WTC11 (cell line): ENCODE measurements at regions not wholly inside any gene's neighbourhood (a gene's known extent, or its start where the extent isn't known, plus 50 kb on each side); places are given as distances from the start of the nearest gene placed in this dataset.

ENCODE experiments used
- ATAC-seq: fragments of 200-7000 bp; cut with Tn5 transposase; 2 replicates; pipeline ENCODE4 v1.10.0; 2021; ENCODE audit warnings: mild to moderate bottlenecking, moderate library complexity
- CTCF ChIA-PET: fragments of 300-600 bp; sonication (Branson Sonifier 250); formaldehyde crosslinking; loops from one replicate; lab custom pipeline; 2021; ENCODE audit warnings: antibody characterized with exemption; lab: Charles Lee
- POLR2A ChIA-PET: fragments of 350-600 bp; sonication (Branson Sonifier 250); formaldehyde crosslinking; loops from one replicate; lab custom pipeline; 2021; ENCODE audit warnings: antibody characterized with exemption; lab: Charles Lee
- DNase-seq: peaks from one replicate; pipeline ENCODE4 v3.0.0; 2021; ENCODE audit warnings: low spot score
- H3K27ac Mint-ChIP-seq: 2 replicates; pipeline ENCODE4 v1.8.0; 2021; ENCODE audit warnings: mixed read lengths
- H3K27me3 Mint-ChIP-seq: 2 replicates; pipeline ENCODE4 v1.8.0; 2021; ENCODE audit warnings: low read depth, mild to moderate bottlenecking, moderate library complexity, mixed read lengths
- H3K36me3 Mint-ChIP-seq: 2 replicates; pipeline ENCODE4 v1.8.0; 2021; ENCODE audit warnings: mixed read lengths
- H3K4me1 Mint-ChIP-seq: 2 replicates; pipeline ENCODE4 v1.8.0; 2022; ENCODE audit warnings: mixed read lengths
- H3K4me3 Mint-ChIP-seq: 2 replicates; pipeline ENCODE4 v1.8.0; 2021; ENCODE audit warnings: mild to moderate bottlenecking, moderate library complexity, mixed read lengths
- H3K9me3 Mint-ChIP-seq: 2 replicates; pipeline ENCODE4 v1.8.0; 2021; ENCODE audit warnings: mixed read lengths
- AR ChIP-seq: fragments of 250-450 bp; sonication (Bioruptor Pico); IDR thresholded peaks from 2 replicates; pipeline ENCODE4 v1.9.0; 2021; ENCODE audit warnings: mild to moderate bottlenecking
- E2F1 ChIP-seq: sonication (generic); formaldehyde crosslinking; IDR thresholded peaks from 2 replicates; pipeline ENCODE4 v1.8.0; 2022; ENCODE audit warnings: mild to moderate bottlenecking, missing genetic modification reagents
- FOXK1 ChIP-seq: sonication (generic); formaldehyde crosslinking; IDR thresholded peaks from 2 replicates; pipeline ENCODE4 v1.8.0; 2022; ENCODE audit warnings: mild to moderate bottlenecking, moderate library complexity, missing genetic modification reagents
- GRHL2 ChIP-seq: fragments of 250-450 bp; sonication (Bioruptor Pico); IDR thresholded peaks from 2 replicates; pipeline ENCODE4 v1.8.0; 2022; ENCODE audit warnings: mild to moderate bottlenecking, moderate library complexity; ENCODE audit not compliant: insufficient replicate concordance, severe bottlenecking
- NFATC4 ChIP-seq: fragments of 250-450 bp; sonication (Bioruptor Pico); IDR thresholded peaks from 2 replicates; pipeline ENCODE4 v1.9.0; 2021; ENCODE audit warnings: mild to moderate bottlenecking
- NR1H2 ChIP-seq: sonication (generic); formaldehyde crosslinking; IDR thresholded peaks from 2 replicates; pipeline ENCODE4 v1.9.0; 2021; ENCODE audit warnings: mild to moderate bottlenecking, moderate library complexity, missing genetic modification reagents
- NR3C1 ChIP-seq: sonication (generic); formaldehyde crosslinking; conservative IDR thresholded peaks from 2 replicates; pipeline ENCODE4 v1.8.1; 2023; ENCODE audit warnings: low read depth, mild to moderate bottlenecking, missing genetic modification reagents
- SMAD3 ChIP-seq: sonication (generic); formaldehyde crosslinking; IDR thresholded peaks from 2 replicates; pipeline ENCODE4 v1.8.0; 2022; ENCODE audit warnings: missing genetic modification reagents, mild to moderate bottlenecking, borderline replicate concordance
- STAT6 ChIP-seq: sonication (generic); formaldehyde crosslinking; conservative IDR thresholded peaks from 2 replicates; pipeline ENCODE4 v1.8.1; 2023; ENCODE audit warnings: mild to moderate bottlenecking, low read depth, missing genetic modification reagents, moderate library complexity
- TCF7 ChIP-seq: sonication (generic); formaldehyde crosslinking; IDR thresholded peaks from 2 replicates; pipeline ENCODE4 v1.8.0; 2022; ENCODE audit warnings: mild to moderate bottlenecking, low read depth, missing genetic modification reagents, moderate library complexity
- TEAD4 ChIP-seq: sonication (generic); formaldehyde crosslinking; IDR thresholded peaks from 2 replicates; pipeline ENCODE4 v1.8.0; 2022; ENCODE audit warnings: mild to moderate bottlenecking, missing genetic modification reagents
- ZNF263 ChIP-seq: sonication (generic); formaldehyde crosslinking; IDR thresholded peaks from 2 replicates; pipeline ENCODE4 v1.8.1; 2022; ENCODE audit warnings: low read depth, mild to moderate bottlenecking, moderate library complexity, missing genetic modification reagents
- ZNF396 ChIP-seq: fragments of 250-450 bp; sonication (Bioruptor Pico); IDR thresholded peaks from 2 replicates; pipeline ENCODE4 v1.8.0; 2021; ENCODE audit warnings: mild to moderate bottlenecking, moderate library complexity, borderline replicate concordance
- ZNF532 ChIP-seq: fragments of 250-450 bp; sonication (Bioruptor Pico); IDR thresholded peaks from 2 replicates; pipeline ENCODE4 v1.9.0; 2021; ENCODE audit warnings: mild to moderate bottlenecking, borderline replicate concordance

GRCh38 chr5:28386712-28387111 is 1348.3 kb upstream of the CDH9 start:
- Mint-ChIP-seq H3K36me3 (no peaks in the 10 kb centered on the region), H3K9me3 (peaks cover under 1% of the 10 kb centered on the region; the same call in 1 of the 2 replicates), H3K4me1 (peaks cover 13% of the 10 kb centered on the region), H3K27ac (no peak overlapping the region), H3K4me3 (no peak overlapping the region), H3K27me3 (no peaks in the 10 kb centered on the region)
- ATAC-seq: no peak
- ChIA-PET CTCF (no interaction called here), POLR2A (no interaction called here)
- DNase-seq: no peak
- TF ChIP-seq TCF7 (CRISPR knock-in tag): no peak
- TF ChIP-seq FOXK1 (CRISPR knock-in tag): no peak
- no peak for TF ChIP-seq ZNF532 (CRISPR knock-in tag)
- TF ChIP-seq STAT6 (CRISPR knock-in tag): no peak
- no peak for TF ChIP-seq AR (CRISPR knock-in tag)
- TF ChIP-seq E2F1 (CRISPR knock-in tag): no peak

DNA sequence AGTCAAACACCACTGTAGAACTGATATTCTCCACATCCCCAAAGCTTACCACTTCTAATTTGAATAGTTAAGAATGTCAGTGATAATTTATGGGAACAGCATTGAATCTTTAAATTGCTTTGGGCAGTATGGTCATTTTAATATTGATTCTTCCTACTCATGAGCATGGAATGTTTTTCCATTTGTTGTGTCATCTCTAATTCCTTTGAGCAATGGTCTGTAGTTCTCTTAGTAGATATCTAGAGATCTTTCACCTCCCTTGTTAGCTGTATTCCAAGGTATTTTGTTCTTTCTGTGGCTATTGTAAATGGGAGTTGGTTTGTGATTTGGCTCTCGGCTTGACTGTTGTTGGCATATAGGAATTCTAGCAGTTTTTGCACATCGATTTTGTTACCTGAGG is 1341.8 kb upstream of the CDH9 start:
- no peak for DNase-seq
- ChIA-PET POLR2A (no interaction called here), CTCF (no interaction called here)
- TF ChIP-seq SMAD3 (CRISPR knock-in tag): no peak
- TF ChIP-seq NFATC4 (CRISPR knock-in tag): no peak
- TF ChIP-seq GRHL2 (CRISPR knock-in tag): no peak
- TF ChIP-seq NR1H2: no peak
- no peak for TF ChIP-seq ZNF396
- TF ChIP-seq ZNF263 (CRISPR knock-in tag): no peak
- TF ChIP-seq TEAD4 (CRISPR knock-in tag): no peak
- TF ChIP-seq NR3C1: no peak
- no peaks in the 10 kb centered on the region for H3K4me1 Mint-ChIP-seq
- ATAC-seq: no peak
- no peak overlapping the region for H3K4me3 Mint-ChIP-seq
- H3K9me3 Mint-ChIP-seq: peaks cover 18% of the 10 kb centered on the region
- no peak overlapping the region for H3K27ac Mint-ChIP-seq
- H3K36me3 Mint-ChIP-seq: peaks cover 2% of the 10 kb centered on the region; the same call in 1 of the 2 replicates
- H3K27me3 Mint-ChIP-seq: no peaks in the 10 kb centered on the region; the same call in 1 of the 2 replicates
